Endodermal cell (in vitro differentiated cells): ENCODE measurements at regions not wholly inside any gene's neighbourhood (a gene's known extent, or its start where the extent isn't known, plus 50 kb on each side); places are given as distances from the start of the nearest gene placed in this dataset.

Source experiments
- DNase-seq: peaks from one replicate; pipeline ENCODE4 v3.0.0-alpha.2; 2017
- H3K27ac ChIP-seq: 2 replicates; pipeline ENCODE4 v1.5.1; 2013; ENCODE audit warnings: mild to moderate bottlenecking, low read depth, low read length, moderate library complexity
- H3K27me3 ChIP-seq: 2 replicates; pipeline ENCODE4 v1.6.1; 2013; ENCODE audit warnings: mild to moderate bottlenecking, low read length, moderate library complexity; ENCODE audit not compliant: insufficient read depth, control insufficient read depth, poor library complexity, severe bottlenecking
- H3K36me3 ChIP-seq: 2 replicates; pipeline ENCODE4 v1.7.0; 2013; ENCODE audit warnings: mild to moderate bottlenecking, low read length, moderate library complexity; ENCODE audit not compliant: control insufficient read depth, insufficient read depth
- H3K4me1 ChIP-seq: one replicate; pipeline ENCODE4 v1.7.0; 2013; ENCODE audit warnings: low read length; ENCODE audit not compliant: control insufficient read depth, insufficient read depth
- H3K4me3 ChIP-seq: 2 replicates; pipeline ENCODE4 v1.5.1; 2013; ENCODE audit warnings: mild to moderate bottlenecking, low read length, moderate library complexity
- H3K9ac ChIP-seq: 2 replicates; pipeline ENCODE4 v1.6.1; 2013; ENCODE audit warnings: mild to moderate bottlenecking, low read length, moderate library complexity; ENCODE audit not compliant: poor library complexity, severe bottlenecking; ENCODE audit errors: extremely low read depth
- H3K9me3 ChIP-seq: 2 replicates; pipeline ENCODE4 v1.6.1; 2013; ENCODE audit warnings: mild to moderate bottlenecking, low read length, moderate library complexity; ENCODE audit not compliant: control insufficient read depth
- H3K27ac Mint-ChIP-seq: 2 replicates; pipeline ENCODE4 v1.8.0; 2020; ENCODE audit warnings: mixed read lengths
- H3K27me3 Mint-ChIP-seq: 2 replicates; pipeline ENCODE4 v1.8.0; 2021; ENCODE audit warnings: mild to moderate bottlenecking, mixed read lengths; ENCODE audit not compliant: insufficient read depth
- H3K36me3 Mint-ChIP-seq: 2 replicates; pipeline ENCODE4 v1.8.0; 2020; ENCODE audit warnings: low read depth, mixed read lengths
- H3K4me1 Mint-ChIP-seq: 2 replicates; pipeline ENCODE4 v1.8.0; 2020; ENCODE audit warnings: mixed read lengths
- H3K4me3 Mint-ChIP-seq: 2 replicates; pipeline ENCODE4 v1.8.0; 2020; ENCODE audit warnings: mild to moderate bottlenecking, moderate library complexity, mixed read lengths
- H3K9me3 Mint-ChIP-seq: 2 replicates; pipeline ENCODE4 v1.8.0; 2020; ENCODE audit warnings: mild to moderate bottlenecking, mixed read lengths
- CTCF ChIP-seq: fragments of 200-600 bp; sonication (generic); conservative IDR thresholded peaks from 2 replicates; pipeline ENCODE4 v1.5.0; 2021; ENCODE audit warnings: antibody characterized with exemption, mild to moderate bottlenecking
- WGBS, 2 experiments: methylation state at CpG; one replicate each; pipeline versions ENCODE4 v1.1.5 to v1.1.7; 2013; ENCODE audit warnings: missing lambda C conversion rate in 2 of 2, mixed read lengths in 1 of 2; ENCODE audit not compliant: insufficient coverage in 1 of 2, insufficient read length in 1 of 2; 5-methylcytosine and 5-hydroxymethylcytosine counted together

GRCh38 chr7:84595026-84595425 lies 400.4 kb upstream of the SEMA3A start:
- Mint-ChIP-seq H3K9me3 (peaks cover 7% of the 10 kb centered on the region), H3K4me1 (no peaks in the 10 kb centered on the region), H3K27ac (no peak overlapping the region), H3K27me3 (no peaks in the 10 kb centered on the region), H3K36me3 (no peaks in the 10 kb centered on the region), H3K4me3 (no peak overlapping the region)
- Histone ChIP-seq H3K9ac (no peak overlapping the region), H3K4me3 (no peak overlapping the region), H3K27ac (no peak overlapping the region), H3K9me3 (no peaks in the 10 kb centered on the region), H3K4me1 (no peaks in the 10 kb centered on the region), H3K27me3 (no peaks in the 10 kb centered on the region), H3K36me3 (no peaks in the 10 kb centered on the region)
- no peak for DNase-seq
- 83 to 91% methylated on average over 2 to 4 of the region's 4 CpGs for WGBS, 2 experiments
- TF ChIP-seq CTCF = no peak

GRCh38 chr7:84591897-84592296 lies 397.3 kb upstream of the SEMA3A start:
- H3K4me3 Mint-ChIP-seq = no peak overlapping the region
- Histone ChIP-seq H3K9me3 (no peaks in the 10 kb centered on the region), H3K9ac (no peak overlapping the region), H3K27ac (no peak overlapping the region), H3K4me3 (no peak overlapping the region), H3K27me3 (no peaks in the 10 kb centered on the region), H3K4me1 (no peaks in the 10 kb centered on the region), H3K36me3 (no peaks in the 10 kb centered on the region)
- H3K27me3 Mint-ChIP-seq = no peaks in the 10 kb centered on the region
- H3K27ac Mint-ChIP-seq = no peak overlapping the region
- 88% methylated on average over 2 of the region's 2 CpGs; no CpG with 5 or more reads in 1 of the 2 experiments for WGBS, 2 experiments
- no peaks in the 10 kb centered on the region for H3K36me3 Mint-ChIP-seq
- no peaks in the 10 kb centered on the region for H3K4me1 Mint-ChIP-seq
- peaks cover 12% of the 10 kb centered on the region for H3K9me3 Mint-ChIP-seq
- DNase-seq = no peak
- TF ChIP-seq CTCF = no peak

- Mint-ChIP-seq H3K27me3 (no peaks in the 10 kb centered on the region), H3K4me3 (no peak overlapping the region), H3K27ac (no peak overlapping the region), H3K36me3 (no peaks in the 10 kb centered on the region), H3K9me3 (peaks cover 7% of the 10 kb centered on the region), H3K4me1 (no peaks in the 10 kb centered on the region)
- Histone ChIP-seq H3K36me3 (no peaks in the 10 kb centered on the region), H3K9ac (no peak overlapping the region), H3K27ac (no peak overlapping the region), H3K4me1 (no peaks in the 10 kb centered on the region), H3K4me3 (no peak overlapping the region), H3K9me3 (no peaks in the 10 kb centered on the region), H3K27me3 (no peaks in the 10 kb centered on the region)
- 93 to 100% methylated on average over 1 to 4 of the region's 4 CpGs for WGBS, 2 experiments
- DNase-seq = no peak
- TF ChIP-seq CTCF = no peak
These were observed 394.4 kb upstream of the SEMA3A start for GRCh38 chr7:84589012-84589411.
